Peyer's patch (tissue), 4 donors: ENCODE measurements at regions not wholly inside any gene's neighbourhood (a gene's known extent, or its start where the extent isn't known, plus 50 kb on each side); places are given as distances from the start of the nearest gene placed in this dataset.

Source experiments
- DNase-seq, 3 donors: peaks; one replicate each; pipeline ENCODE4 v3.0.0-alpha.2; 2017 to 2019
- H3K27ac ChIP-seq, 4 donors: fragments of 200-600 bp; sonication (generic); one replicate each; pipeline ENCODE4 v1.5.1; 2016 to 2019
- H3K27me3 ChIP-seq, 2 donors: fragments of 200-600 bp; sonication (generic); one replicate each; pipeline ENCODE4 v1.5.1; 2019
- H3K36me3 ChIP-seq, 3 donors: fragments of 200-600 bp; sonication (generic); one replicate each; pipeline ENCODE4 v1.5.1; 2016 to 2019
- H3K4me1 ChIP-seq, 4 donors: fragments of 200-600 bp; sonication (generic); one replicate each; pipeline ENCODE4 v1.5.1; 2016 to 2019
- H3K4me3 ChIP-seq, 4 donors: fragments of 200-600 bp; sonication (generic); 1 replicate in 3 of 4; 2 replicates in 1 of 4; pipeline ENCODE4 v1.5.1; 2016 to 2019; ENCODE audit warnings: mild to moderate bottlenecking in 1 of 4
- H3K9me3 ChIP-seq, 4 donors: fragments of 200-600 bp; sonication (generic); one replicate each; pipeline ENCODE4 v1.5.1; 2016 to 2019; ENCODE audit warnings: mild to moderate bottlenecking in 1 of 4
- CTCF ChIP-seq, 6 experiments: fragments of 450-650 bp in 4 of 6; fragments of 200-600 bp in 2 of 6; sonication (generic) in 1 of 6; IDR thresholded peaks; one replicate each; pipeline ENCODE4 v1.5.1; 2017 to 2019; ENCODE audit warnings: antibody characterized with exemption in 6 of 6, mild to moderate bottlenecking in 3 of 6, moderate library complexity in 1 of 6
- POLR2A ChIP-seq, 2 donors: fragments of 450-650 bp; IDR thresholded peaks; one replicate each; pipeline ENCODE4 v1.5.1; 2017; ENCODE audit warnings: antibody characterized with exemption in 2 of 2, mild to moderate bottlenecking in 2 of 2, moderate library complexity in 2 of 2

- H3K9me3 ChIP-seq, result no peaks in the 10 kb centered on the region
- H3K36me3 ChIP-seq, result no peaks in the 10 kb centered on the region
- H3K4me3 ChIP-seq, result no peak overlapping the region
- no peaks in the 10 kb centered on the region for H3K27me3 ChIP-seq
- no peaks in the 10 kb centered on the region for H3K4me1 ChIP-seq
- DNase-seq, result no peak
- TF ChIP-seq POLR2A (IDR thresholded peaks at IDR 0.05) (no peak), CTCF (IDR thresholded peaks at IDR 0.05) (no peak)
- H3K27ac ChIP-seq, result no peak overlapping the region
Observed at GRCh38 chr21:16302851-16303282, 573.1 kb downstream of the USP25 start.

- H3K27me3 ChIP-seq, result no peaks in the 10 kb centered on the region
- no peak overlapping the region for H3K4me3 ChIP-seq
Observed at GRCh38 chr21:16304174-16305095, 574.7 kb downstream of the USP25 start.

GRCh38 chr21:16305686-16306085 lies 575.9 kb downstream of the USP25 start:
- H3K27ac ChIP-seq, result no peak overlapping the region

More at GRCh38 chr21:16304174-16305095, 574.7 kb downstream of the USP25 start:
- no peaks in the 10 kb centered on the region for H3K9me3 ChIP-seq
- no peak for TF ChIP-seq POLR2A (IDR thresholded peaks at IDR 0.05)
- no peak for DNase-seq
- H3K27ac ChIP-seq, result no peak overlapping the region
- no peaks in the 10 kb centered on the region for H3K36me3 ChIP-seq
- no peaks in the 10 kb centered on the region for H3K4me1 ChIP-seq

GRCh38 chr21:16307256-16307655 lies 577.5 kb downstream of the USP25 start:
- no peaks in the 10 kb centered on the region for H3K36me3 ChIP-seq
- H3K27me3 ChIP-seq, result no peaks in the 10 kb centered on the region
- no peak overlapping the region for H3K4me3 ChIP-seq
- no peak for DNase-seq
- no peaks in the 10 kb centered on the region for H3K4me1 ChIP-seq
- TF ChIP-seq CTCF (IDR thresholded peaks at IDR 0.05), result no peak
- TF ChIP-seq POLR2A (IDR thresholded peaks at IDR 0.05), result no peak
- no peaks in the 10 kb centered on the region for H3K9me3 ChIP-seq
- H3K27ac ChIP-seq, result no peak overlapping the region

More at GRCh38 chr21:16305686-16306085, 575.9 kb downstream of the USP25 start:
- Histone ChIP-seq H3K4me3 (no peak overlapping the region), H3K4me1 (no peaks in the 10 kb centered on the region), H3K9me3 (no peaks in the 10 kb centered on the region), H3K36me3 (no peaks in the 10 kb centered on the region), H3K27me3 (no peaks in the 10 kb centered on the region)
- DNase-seq, result no peak
- TF ChIP-seq POLR2A (IDR thresholded peaks at IDR 0.05) (no peak), CTCF (IDR thresholded peaks at IDR 0.05) (no peak)

GRCh38 chr21:16308269-16308668 lies 578.5 kb downstream of the USP25 start:
- Histone ChIP-seq H3K4me1 (no peaks in the 10 kb centered on the region), H3K27me3 (no peaks in the 10 kb centered on the region), H3K4me3 (no peak overlapping the region), H3K36me3 (no peaks in the 10 kb centered on the region), H3K9me3 (no peaks in the 10 kb centered on the region), H3K27ac (no peak overlapping the region)
- DNase-seq, result no peak
- TF ChIP-seq POLR2A (IDR thresholded peaks at IDR 0.05) (no peak), CTCF (IDR thresholded peaks at IDR 0.05) (no peak)

GRCh38 chr21:16309250-16309971 lies 579.6 kb downstream of the USP25 start:
- DNase-seq, result no peak
- H3K27ac ChIP-seq, result no peak overlapping the region
- H3K4me3 ChIP-seq, result no peak overlapping the region
- no peaks in the 10 kb centered on the region for H3K36me3 ChIP-seq
- TF ChIP-seq CTCF (IDR thresholded peaks at IDR 0.05) (no peak), POLR2A (IDR thresholded peaks at IDR 0.05) (no peak)
- no peaks in the 10 kb centered on the region for H3K27me3 ChIP-seq
- H3K9me3 ChIP-seq, result no peaks in the 10 kb centered on the region
- H3K4me1 ChIP-seq, result no peaks in the 10 kb centered on the region
